Spleen (tissue), 7 donors: ENCODE measurements at regions not wholly inside any gene's neighbourhood (a gene's known extent, or its start where the extent isn't known, plus 50 kb on each side); places are given as distances from the start of the nearest gene placed in this dataset.

Source experiments
- POLR2A ChIP-seq, 3 donors: fragments of 450-650 bp; IDR thresholded peaks; one replicate each; pipeline ENCODE4 v1.5.1; 2017; ENCODE audit warnings: antibody characterized with exemption in 3 of 3, mild to moderate bottlenecking in 1 of 3
- TF ChIP-seq, protein P1 (sequence below), 11 experiments: fragments of 200-600 bp in 7 of 11; fragments of 450-650 bp in 4 of 11; sonication (generic) in 4 of 11; IDR thresholded peaks in 8 of 11; conservative IDR thresholded peaks in 3 of 11; 1 replicate in 7 of 11; 2 replicates in 4 of 11; pipeline versions ENCODE4 v1.4.0 to v1.8.0; 2016 to 2021; ENCODE audit warnings: antibody characterized with exemption in 11 of 11, inconsistent platforms in 4 of 11, mild to moderate bottlenecking in 1 of 11
- donor health status: DM: no; HTN: no; CAD: no; lungs with moderate emphysema.
- donor health status: DM: no; HTN: no; CAD: no.
- donor health status: DM: no; HTN: no; CAD: no.

GRCh38 chr18:67363694-67364093 lies 152.8 kb downstream of the DSEL start:
- TF ChIP-seq, protein P1, sequence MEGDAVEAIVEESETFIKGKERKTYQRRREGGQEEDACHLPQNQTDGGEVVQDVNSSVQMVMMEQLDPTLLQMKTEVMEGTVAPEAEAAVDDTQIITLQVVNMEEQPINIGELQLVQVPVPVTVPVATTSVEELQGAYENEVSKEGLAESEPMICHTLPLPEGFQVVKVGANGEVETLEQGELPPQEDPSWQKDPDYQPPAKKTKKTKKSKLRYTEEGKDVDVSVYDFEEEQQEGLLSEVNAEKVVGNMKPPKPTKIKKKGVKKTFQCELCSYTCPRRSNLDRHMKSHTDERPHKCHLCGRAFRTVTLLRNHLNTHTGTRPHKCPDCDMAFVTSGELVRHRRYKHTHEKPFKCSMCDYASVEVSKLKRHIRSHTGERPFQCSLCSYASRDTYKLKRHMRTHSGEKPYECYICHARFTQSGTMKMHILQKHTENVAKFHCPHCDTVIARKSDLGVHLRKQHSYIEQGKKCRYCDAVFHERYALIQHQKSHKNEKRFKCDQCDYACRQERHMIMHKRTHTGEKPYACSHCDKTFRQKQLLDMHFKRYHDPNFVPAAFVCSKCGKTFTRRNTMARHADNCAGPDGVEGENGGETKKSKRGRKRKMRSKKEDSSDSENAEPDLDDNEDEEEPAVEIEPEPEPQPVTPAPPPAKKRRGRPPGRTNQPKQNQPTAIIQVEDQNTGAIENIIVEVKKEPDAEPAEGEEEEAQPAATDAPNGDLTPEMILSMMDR (IDR thresholded peaks at IDR 0.05 in 8 of 11, conservative IDR thresholded peaks at IDR 0.05 in 3 of 11), result no peak
- TF ChIP-seq POLR2A (IDR thresholded peaks at IDR 0.05), result no peak
